ENCODE measurements at regions not wholly inside any gene's neighbourhood (a gene's known extent, or its start where the extent isn't known, plus 50 kb on each side); places are given as distances from the start of the nearest gene placed in this dataset.

GRCh38 chr9:109986521-109986991 is 206.6 kb downstream of the PALM2AKAP2 start:
- no peak for TF ChIP-seq ATF1 (CRISPR knock-in tag; IDR thresholded peaks at IDR 0.05)
- no peak for TF ChIP-seq IRF1 (CRISPR knock-in tag; IDR thresholded peaks at IDR 0.05)

All from WTC11 (cell line).